ENCODE measurements at regions not wholly inside any gene's neighbourhood (a gene's known extent, or its start where the extent isn't known, plus 50 kb on each side); places are given as distances from the start of the nearest gene placed in this dataset.

DNA sequence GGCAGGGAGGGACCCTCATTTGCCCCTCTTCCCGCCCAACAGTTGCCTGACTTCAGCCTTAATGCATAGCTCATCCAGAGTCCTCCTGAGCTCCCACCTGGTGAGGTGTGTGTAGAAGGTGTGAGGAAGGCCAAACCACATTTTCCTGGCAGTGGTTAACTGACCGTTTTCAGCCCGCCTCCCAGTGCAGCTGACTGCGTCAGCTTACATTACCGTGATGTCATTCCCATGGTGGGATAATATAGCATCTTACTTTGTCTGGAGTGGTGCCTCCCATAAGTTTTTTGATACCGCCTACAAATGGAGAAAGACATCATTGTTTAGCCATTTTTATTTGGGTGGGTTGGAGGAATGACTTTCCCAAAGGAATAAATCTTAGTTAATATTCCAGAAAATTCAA is 151.9 kb downstream of the C9orf152 start:
- H2AFZ ChIP-seq, result no peak overlapping the region
- H3K4me1 ChIP-seq (ENCODE audit: insufficient read depth), result no peaks in the 10 kb centered on the region
- no peaks in the 10 kb centered on the region for H3K9me3 ChIP-seq (ENCODE audit: low read depth)
- H3K4me3 ChIP-seq, result no peak overlapping the region
- 95% methylated on average over 6 of the region's 6 CpGs for WGBS (ENCODE audit: low lambda C conversion rate, missing lambda C conversion rate)
- H3K9me2 ChIP-seq (replicated peaks; ENCODE audit: insufficient read depth), result no peaks in the 10 kb centered on the region
- H3K27me3 ChIP-seq, result peaks cover 10% of the 10 kb centered on the region
- no peak overlapping the region for H3K4me2 ChIP-seq
- no peak for TF ChIP-seq EZH2phosphoT487 (IDR thresholded peaks at IDR 0.05; ENCODE audit: low read depth, severe bottlenecking, unreplicated experiment)
- TF ChIP-seq, protein P1, sequence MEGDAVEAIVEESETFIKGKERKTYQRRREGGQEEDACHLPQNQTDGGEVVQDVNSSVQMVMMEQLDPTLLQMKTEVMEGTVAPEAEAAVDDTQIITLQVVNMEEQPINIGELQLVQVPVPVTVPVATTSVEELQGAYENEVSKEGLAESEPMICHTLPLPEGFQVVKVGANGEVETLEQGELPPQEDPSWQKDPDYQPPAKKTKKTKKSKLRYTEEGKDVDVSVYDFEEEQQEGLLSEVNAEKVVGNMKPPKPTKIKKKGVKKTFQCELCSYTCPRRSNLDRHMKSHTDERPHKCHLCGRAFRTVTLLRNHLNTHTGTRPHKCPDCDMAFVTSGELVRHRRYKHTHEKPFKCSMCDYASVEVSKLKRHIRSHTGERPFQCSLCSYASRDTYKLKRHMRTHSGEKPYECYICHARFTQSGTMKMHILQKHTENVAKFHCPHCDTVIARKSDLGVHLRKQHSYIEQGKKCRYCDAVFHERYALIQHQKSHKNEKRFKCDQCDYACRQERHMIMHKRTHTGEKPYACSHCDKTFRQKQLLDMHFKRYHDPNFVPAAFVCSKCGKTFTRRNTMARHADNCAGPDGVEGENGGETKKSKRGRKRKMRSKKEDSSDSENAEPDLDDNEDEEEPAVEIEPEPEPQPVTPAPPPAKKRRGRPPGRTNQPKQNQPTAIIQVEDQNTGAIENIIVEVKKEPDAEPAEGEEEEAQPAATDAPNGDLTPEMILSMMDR (IDR thresholded peaks at IDR 0.05; ENCODE audit: poor library complexity), result no peak
- TF ChIP-seq EZH2 (IDR thresholded peaks at IDR 0.05; ENCODE audit: borderline replicate concordance), result no peak
- H3K79me2 ChIP-seq, result peaks cover 25% of the 10 kb centered on the region
- H3K27ac ChIP-seq, result no peak overlapping the region
- no peak for DNase-seq (ENCODE audit: low spot score)
- no peaks in the 10 kb centered on the region for H3K36me3 ChIP-seq (replicated peaks; ENCODE audit: insufficient read depth, low read depth)
- H4K20me1 ChIP-seq (ENCODE audit: insufficient read depth, poor library complexity, severe bottlenecking), result peaks cover 6% of the 10 kb centered on the region

DNA sequence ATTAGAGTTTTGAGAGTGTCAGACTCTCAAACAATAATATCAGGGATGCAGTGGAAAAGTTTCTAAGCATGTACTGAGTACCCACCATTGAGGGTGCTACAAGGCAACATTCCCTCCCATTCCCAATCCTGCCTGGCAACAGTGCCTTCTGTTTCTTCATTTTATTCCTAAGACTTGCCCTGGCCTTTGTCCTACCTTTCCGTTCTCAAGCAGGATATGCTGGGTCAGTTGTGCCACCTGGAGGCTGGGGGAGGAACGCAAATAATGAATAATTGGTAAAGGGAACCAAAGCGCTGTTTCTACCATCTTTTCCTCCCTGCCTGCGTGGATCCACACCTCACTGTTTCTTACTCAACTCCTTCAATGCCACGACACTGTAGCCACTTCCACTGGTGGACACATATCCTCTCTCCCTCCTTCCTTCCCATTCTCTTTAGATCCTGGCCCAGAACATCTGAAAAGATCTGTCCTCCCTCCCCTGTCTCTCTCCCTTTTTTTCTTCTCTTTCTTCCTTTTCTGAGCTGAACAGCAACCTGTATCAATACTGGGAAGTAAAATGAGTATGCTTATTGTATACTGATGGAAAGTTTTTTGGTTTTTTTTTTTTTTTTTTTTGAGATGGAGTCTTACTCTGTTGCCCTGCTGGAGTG is 149.5 kb downstream of the C9orf152 start:
- Histone ChIP-seq H2AFZ (no peak overlapping the region), H3K9me3 (ENCODE audit: low read depth) (no peaks in the 10 kb centered on the region), H3K4me2 (no peak overlapping the region), H3K27me3 (no peaks in the 10 kb centered on the region), H3K4me1 (ENCODE audit: insufficient read depth) (no peaks in the 10 kb centered on the region), H3K9me2 (replicated peaks; ENCODE audit: insufficient read depth) (no peaks in the 10 kb centered on the region), H3K27ac (no peak overlapping the region), H3K79me2 (peaks cover 17% of the 10 kb centered on the region), H3K36me3 (replicated peaks; ENCODE audit: insufficient read depth, low read depth) (no peaks in the 10 kb centered on the region), H4K20me1 (ENCODE audit: insufficient read depth, poor library complexity, severe bottlenecking) (peaks cover 6% of the 10 kb centered on the region), H3K4me3 (no peak overlapping the region)
- TF ChIP-seq, protein P1 (IDR thresholded peaks at IDR 0.05; ENCODE audit: poor library complexity), result peak; percentile 60
- TF ChIP-seq EZH2 (IDR thresholded peaks at IDR 0.05; ENCODE audit: borderline replicate concordance), result no peak
- no peak for TF ChIP-seq EZH2phosphoT487 (IDR thresholded peaks at IDR 0.05; ENCODE audit: low read depth, severe bottlenecking, unreplicated experiment)
- peak; percentile 71 for DNase-seq (ENCODE audit: low spot score)
- 45% methylated on average over 5 of the region's 5 CpGs for WGBS (ENCODE audit: low lambda C conversion rate, missing lambda C conversion rate)

DNA sequence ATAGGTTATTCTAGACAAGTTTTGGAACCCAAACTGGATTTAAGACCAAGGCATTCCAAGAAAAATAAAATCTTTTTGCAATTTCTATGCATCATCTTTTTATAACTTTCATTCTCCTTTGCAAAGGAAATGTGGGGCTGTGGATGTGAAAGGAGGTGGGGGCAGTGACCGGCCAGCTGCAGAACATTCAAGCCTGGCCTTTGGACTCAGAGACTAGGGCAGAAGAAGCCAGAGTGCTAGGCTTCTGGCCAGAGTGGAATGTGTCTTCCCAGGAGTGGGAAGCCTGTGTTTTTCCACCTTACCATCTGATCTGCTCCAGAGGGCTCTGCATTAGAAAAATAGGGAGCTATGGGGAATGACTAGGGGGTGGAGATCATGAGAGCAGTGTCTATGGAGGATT is 148.5 kb downstream of the C9orf152 start:
- no peak overlapping the region for H3K4me2 ChIP-seq
- no peaks in the 10 kb centered on the region for H3K4me1 ChIP-seq (ENCODE audit: insufficient read depth)
- H3K9me2 ChIP-seq (replicated peaks; ENCODE audit: insufficient read depth), result no peaks in the 10 kb centered on the region
- 78% methylated on average over 1 of the region's 1 CpG for WGBS (ENCODE audit: low lambda C conversion rate, missing lambda C conversion rate)
- no peak for TF ChIP-seq EZH2phosphoT487 (IDR thresholded peaks at IDR 0.05; ENCODE audit: low read depth, severe bottlenecking, unreplicated experiment)
- TF ChIP-seq, protein P1 (IDR thresholded peaks at IDR 0.05; ENCODE audit: poor library complexity), result no peak
- no peak for TF ChIP-seq EZH2 (IDR thresholded peaks at IDR 0.05; ENCODE audit: borderline replicate concordance)
- no peak overlapping the region for H3K27ac ChIP-seq
- H3K27me3 ChIP-seq, result no peaks in the 10 kb centered on the region
- H3K4me3 ChIP-seq, result no peak overlapping the region
- peaks cover 6% of the 10 kb centered on the region for H4K20me1 ChIP-seq (ENCODE audit: insufficient read depth, poor library complexity, severe bottlenecking)
- DNase-seq (ENCODE audit: low spot score), result no peak
- H2AFZ ChIP-seq, result no peak overlapping the region
- no peaks in the 10 kb centered on the region for H3K36me3 ChIP-seq (replicated peaks; ENCODE audit: insufficient read depth, low read depth)
- H3K9me3 ChIP-seq (ENCODE audit: low read depth), result no peaks in the 10 kb centered on the region
- H3K79me2 ChIP-seq, result peaks cover 17% of the 10 kb centered on the region

Measured in hepatocyte (in vitro differentiated cells).